GM21515 (cell line): ENCODE measurements at regions not wholly inside any gene's neighbourhood (a gene's known extent, or its start where the extent isn't known, plus 50 kb on each side); places are given as distances from the start of the nearest gene placed in this dataset.

Experiments
- ATAC-seq: cut with Tn5 transposase; IDR thresholded peaks from one replicate; pipeline ENCODE4 v1.9.1; 2021; ENCODE audit not compliant: unreplicated experiment

GRCh38 chr3:43210049-43211027 is 76.0 kb upstream of the SNRK start:
- ATAC-seq, result no peak

- no peak for ATAC-seq
These were observed 78.7 kb upstream of the SNRK start for GRCh38 chr3:43207628-43208085.

DNA sequence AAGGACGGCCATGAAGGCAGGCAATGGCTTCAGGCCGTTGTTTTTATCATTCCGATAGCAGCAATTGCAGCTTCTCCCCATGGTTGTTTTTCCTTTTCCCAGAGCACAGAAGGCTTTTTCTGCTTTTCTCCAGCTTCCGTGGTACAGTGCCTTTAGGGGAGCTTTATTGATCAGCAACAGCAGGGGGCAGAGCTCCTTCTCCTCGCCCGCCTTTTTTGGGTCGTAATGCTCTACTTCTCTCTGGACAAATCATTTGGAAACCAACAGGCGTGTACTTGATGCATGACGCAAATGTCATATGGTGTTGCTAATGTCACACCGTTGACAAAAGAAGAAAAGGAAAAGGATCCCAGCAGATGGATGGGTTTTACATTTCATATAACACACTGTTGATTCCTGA is 79.7 kb upstream of the SNRK start:
- ATAC-seq, result no peak

DNA sequence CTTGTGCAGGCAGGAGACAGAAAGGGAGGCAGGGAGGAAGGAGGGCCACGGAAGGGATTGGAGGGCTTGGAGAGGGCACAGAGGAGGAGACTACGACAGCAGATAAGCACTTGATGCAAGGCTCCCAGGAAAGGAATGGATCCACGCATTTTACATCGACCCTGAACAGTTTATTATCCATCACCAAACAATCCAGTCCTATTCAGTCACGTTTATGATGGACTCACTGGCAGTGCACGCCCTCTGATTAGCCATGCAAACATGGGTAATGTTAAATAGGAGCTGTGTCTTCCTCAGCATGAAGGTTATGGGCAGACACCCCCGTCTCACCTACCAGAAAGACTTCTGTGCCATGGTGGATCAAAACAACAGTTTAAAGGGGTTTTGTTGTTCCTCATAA is 80.2 kb upstream of the SNRK start:
- ATAC-seq, result no peak

DNA sequence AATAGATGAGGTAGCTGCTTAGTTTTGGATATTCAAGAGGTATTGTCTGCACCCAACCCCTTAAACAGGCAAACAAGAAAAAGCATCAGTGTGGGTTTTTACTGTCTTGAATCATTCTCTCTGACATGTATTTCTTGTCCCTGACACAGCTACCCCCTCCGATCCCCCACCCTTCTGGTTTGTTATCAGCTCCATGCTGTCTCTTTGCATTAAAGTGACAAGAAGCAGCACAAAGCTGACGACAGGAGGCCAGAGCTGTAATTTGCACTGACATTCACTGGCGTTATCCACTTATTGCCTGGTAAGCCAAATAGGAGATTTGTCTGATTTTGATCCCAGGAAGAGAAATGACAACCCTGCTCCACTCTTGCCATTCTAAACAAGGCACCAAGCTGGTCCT is 83.3 kb upstream of the SNRK start:
- no peak for ATAC-seq

- ATAC-seq, result no peak
These were observed 84.8 kb upstream of the SNRK start for GRCh38 chr3:43201581-43201980.

- no peak for ATAC-seq
These were observed 86.6 kb upstream of the SNRK start for GRCh38 chr3:43199645-43200306.

DNA sequence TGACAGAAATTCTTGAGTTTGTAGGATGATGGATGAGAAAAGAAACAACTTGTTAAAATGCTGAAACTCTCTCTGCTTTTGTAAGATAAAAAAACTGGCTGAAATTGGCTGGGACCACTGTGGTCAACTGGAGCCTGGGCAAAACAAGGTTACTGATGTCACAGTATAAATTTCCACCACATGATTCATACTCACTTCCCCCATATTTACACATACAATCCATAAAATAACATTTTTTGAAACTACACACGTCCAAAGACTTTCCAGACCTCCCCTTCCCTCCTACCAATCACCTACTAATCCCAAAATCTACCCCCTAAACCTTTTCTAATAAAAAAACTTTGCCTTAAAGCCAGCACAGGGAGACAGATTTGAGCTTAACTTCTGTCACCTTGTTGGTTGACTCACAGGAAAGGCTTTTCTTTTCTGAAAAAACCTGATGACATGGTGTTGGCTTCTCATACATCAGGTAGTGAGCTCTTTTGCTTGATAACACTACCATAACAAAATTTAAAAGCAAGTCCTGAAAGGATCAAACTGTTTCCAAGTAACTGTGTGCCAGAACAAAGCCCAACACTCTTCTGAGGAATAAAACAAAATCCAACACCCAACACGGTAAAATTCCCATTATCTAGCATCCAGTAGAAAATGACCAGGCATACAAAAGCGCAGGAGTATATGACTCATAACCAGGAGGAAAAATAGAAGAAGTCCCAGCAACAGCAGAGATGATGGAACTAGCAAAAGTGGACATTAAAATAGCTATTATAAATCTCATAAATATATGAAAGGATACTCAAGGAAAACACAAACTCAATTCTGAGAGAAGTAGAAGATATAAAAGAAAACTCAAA is 87.3 kb upstream of the SNRK start:
- no peak for ATAC-seq

DNA sequence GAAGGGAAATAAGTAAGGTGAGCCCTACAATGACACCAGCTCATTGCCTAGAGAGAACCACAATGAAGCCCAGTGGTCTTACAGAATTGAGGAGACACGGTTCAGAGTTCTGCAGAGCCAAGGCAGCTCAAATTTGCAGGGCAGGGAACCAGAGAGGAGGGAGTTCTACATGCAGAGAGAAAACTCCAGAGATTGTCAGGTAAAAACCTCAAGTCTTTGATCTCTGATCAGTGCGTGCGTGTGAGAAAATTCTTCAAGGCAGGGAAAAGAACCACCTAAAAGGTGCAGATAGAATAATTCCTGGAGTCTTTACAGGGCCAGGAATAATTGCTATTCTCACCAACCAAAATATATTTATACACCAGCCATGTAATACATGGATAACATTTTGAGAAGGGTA is 88.0 kb upstream of the SNRK start:
- no peak for ATAC-seq

DNA sequence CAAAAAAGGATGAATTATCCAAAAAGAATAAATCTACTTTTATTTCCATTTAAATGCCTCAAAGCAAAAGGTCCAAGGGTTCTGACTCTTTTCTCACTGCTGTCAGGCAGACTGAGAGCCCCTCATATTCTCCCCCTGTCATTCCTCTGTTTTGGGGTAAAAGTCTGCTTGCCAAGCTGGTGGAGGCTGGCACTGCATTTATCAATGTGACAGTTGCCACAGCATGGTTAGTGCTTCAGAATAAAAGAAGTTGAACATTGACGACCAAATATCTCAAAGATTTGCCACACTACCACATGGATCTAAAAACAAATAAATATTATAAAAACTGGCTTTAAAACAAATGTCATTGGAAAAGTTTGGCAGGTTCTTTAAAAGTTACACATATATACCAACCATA is 89.2 kb upstream of the SNRK start:
- no peak for ATAC-seq

DNA sequence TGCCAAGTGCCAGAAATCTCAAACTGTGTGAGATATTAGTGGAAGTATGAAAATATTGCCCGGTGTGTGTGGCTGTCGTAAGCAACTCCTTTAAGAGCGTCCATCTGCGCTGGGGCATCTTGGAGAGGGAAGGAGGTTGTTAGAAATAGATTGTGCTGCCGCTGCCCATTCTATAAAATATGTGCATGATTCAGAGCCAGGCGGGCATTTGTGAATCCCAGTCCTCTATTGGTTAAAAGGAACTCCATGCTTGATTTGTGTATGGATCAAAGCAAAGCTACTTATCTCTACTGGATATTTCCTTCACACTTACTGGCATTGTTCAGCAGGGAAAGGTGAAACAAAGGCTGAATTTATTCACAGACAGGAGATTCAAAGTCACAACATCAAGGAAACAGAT is 89.6 kb upstream of the SNRK start:
- no peak for ATAC-seq

DNA sequence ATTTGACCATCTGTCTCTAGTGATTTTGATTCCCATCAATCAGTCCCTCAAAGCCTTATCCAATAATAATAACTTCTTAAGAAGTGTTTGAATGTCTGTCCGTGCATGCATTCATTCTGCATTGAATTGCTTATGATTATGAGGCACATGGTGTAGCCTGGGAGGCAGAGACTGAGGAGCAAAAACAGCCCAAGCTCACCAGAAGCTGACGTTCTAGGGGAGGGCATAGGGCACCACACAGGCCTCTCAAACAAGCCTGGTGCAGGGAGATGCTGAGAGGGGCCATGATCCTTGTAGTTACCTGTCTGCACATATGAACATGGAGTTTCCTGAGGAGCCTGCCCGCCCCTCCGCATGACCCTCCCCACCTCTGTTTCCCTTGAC is 89.2 kb upstream of the POMGNT2 start:
- no peak for ATAC-seq

DNA sequence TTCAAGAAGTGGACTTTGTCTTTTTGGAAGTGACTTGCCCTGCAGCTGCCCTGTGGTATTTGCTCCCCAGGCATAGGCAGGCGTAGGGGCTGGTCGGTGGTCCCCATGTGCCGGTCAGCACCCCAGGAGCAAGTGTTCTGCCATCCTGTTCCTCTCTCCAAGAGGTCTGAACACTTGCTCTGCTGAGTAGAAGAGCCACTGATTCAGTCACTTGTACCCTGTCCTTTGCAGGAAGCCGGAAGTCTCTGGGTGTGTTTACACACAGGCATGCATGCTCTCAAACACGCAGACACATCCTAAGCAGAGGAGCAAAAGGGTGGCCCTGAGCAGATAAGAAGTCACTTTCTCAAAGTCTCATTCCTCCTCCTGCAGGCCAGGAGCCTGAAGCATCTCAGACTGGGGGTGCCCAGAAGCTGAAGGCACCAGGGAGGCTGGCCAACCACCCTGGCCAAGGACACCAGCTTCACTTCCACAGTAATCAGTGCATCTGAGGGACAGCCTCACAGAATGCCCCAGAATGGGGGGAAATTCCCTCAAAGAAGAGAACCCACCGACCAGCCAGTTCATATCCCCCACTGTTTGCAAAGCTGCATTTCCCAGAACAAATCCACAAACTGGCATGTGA is 88.7 kb upstream of the POMGNT2 start:
- ATAC-seq, result no peak

DNA sequence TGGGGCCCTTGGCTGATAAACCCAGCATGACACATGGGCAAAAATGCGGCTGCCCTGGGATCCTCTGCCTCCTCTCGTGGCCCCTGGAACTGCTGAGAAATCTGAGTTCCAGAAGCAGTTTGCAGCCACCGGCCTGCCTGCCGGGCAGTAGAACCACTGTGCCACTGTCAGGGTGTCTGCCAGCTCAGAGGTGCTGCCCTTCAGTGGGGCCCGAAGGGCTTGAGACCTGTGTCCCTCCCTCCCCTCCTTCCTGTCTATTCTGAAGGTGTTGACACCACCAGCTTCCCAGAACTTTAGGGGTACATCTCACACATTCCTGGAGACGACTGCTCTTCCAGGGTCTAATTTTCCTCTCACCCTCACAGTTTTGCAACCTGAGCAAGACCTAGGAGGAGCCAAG is 88.2 kb upstream of the POMGNT2 start:
- no peak for ATAC-seq

GRCh38 chr3:43192028-43192427 is 86.1 kb upstream of the POMGNT2 start:
- no peak for ATAC-seq

- ATAC-seq, result no peak
These were observed 85.2 kb upstream of the POMGNT2 start for GRCh38 chr3:43191116-43191515.

DNA sequence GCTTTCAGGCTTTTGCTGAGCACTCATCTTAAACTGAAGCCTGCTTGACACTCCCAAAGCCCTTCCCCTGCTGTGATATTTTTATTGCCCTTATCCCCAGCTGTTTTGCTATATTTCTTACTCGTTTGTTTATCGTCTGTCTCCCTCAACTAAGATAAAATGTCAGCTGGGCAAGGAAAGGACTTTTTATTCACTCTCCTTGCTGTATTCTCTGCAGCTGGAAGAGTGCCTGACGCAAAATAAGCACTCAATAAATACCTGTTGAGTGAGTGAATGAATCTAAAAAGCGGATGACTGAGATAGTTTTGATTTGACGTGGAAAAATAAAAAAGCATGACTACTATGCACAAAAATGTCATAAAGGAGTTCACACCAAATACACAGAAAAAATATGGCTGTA is 84.8 kb upstream of the POMGNT2 start:
- no peak for ATAC-seq

DNA sequence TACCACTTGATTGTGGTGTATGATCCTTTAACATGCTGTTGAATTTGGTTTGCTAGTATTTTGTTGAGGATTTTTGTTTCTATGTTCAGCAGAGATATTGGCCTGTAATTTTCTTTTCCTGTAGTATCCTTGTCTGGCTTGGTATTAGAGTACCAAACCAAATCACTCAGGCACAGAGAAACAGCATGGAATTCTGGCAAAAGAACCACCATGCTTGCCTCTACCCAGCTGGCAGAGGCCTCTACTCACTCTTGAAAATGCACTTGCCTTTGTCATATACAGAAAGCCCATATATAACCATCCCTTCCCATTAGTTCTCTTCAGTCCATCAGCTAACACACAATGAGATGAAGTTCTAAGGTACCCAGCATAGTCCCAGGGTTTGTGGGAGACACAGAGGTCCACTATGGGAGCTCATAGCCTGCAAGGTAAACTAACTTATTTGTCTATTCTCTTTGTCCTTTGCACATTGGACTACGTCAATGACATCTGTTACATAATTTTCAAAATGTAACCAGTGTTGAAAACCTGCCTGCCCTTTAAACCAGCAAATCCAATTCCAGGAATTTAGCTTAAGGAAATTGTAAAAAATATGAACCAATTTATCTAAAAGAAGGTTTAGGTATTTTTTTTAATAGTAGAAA is 82.1 kb upstream of the POMGNT2 start:
- no peak for ATAC-seq

- ATAC-seq, result no peak
These were observed 80.1 kb upstream of the POMGNT2 start for GRCh38 chr3:43185983-43186314.

- ATAC-seq, result no peak
These were observed 79.5 kb upstream of the POMGNT2 start for GRCh38 chr3:43185274-43185982.
